A549 (cell line): ENCODE measurements at regions not wholly inside any gene's neighbourhood (a gene's known extent, or its start where the extent isn't known, plus 50 kb on each side); places are given as distances from the start of the nearest gene placed in this dataset.

Experiments used
- CEBPB ChIP-seq, 2 experiments: fragments of >200 bp in 1 of 2; sonication (Bioruptor Twin) in 1 of 2; formaldehyde crosslinking in 1 of 2; IDR thresholded peaks; 2 replicates each; pipeline ENCODE4 v1.6.1; 2012 to 2016
- CHD2 ChIP-seq: fragments of 150-350 bp; IDR thresholded peaks from 2 replicates; pipeline ENCODE4 v1.6.1; 2014; ENCODE audit warnings: low read length; ENCODE audit not compliant: partially characterized antibody
- EP300 ChIP-seq, 2 experiments: fragments of >200 bp; sonication (Bioruptor Twin); formaldehyde crosslinking; IDR thresholded peaks; 2 replicates in 1 of 2; 3 replicates in 1 of 2; pipeline ENCODE4 v1.6.1; 2016 to 2017
- JUNB ChIP-seq: fragments of >200 bp; sonication (Bioruptor Twin); formaldehyde crosslinking; IDR thresholded peaks from 2 replicates; pipeline ENCODE4 v1.6.1; 2016
- KDM1A ChIP-seq: fragments of 200-600 bp; sonication (generic); IDR thresholded peaks from 2 replicates; pipeline ENCODE4 v1.6.1; 2016; ENCODE audit warnings: low read depth, mild to moderate bottlenecking
- MAX ChIP-seq: IDR thresholded peaks from 2 replicates; pipeline ENCODE4 v1.6.1; 2012
- POLR2A ChIP-seq: IDR thresholded peaks from 2 replicates; pipeline ENCODE4 v1.6.1; 2012; ENCODE audit warnings: mild to moderate bottlenecking, low read length
- RCOR1 ChIP-seq: fragments of 150-350 bp; IDR thresholded peaks from 2 replicates; pipeline ENCODE4 v1.6.1; 2014; ENCODE audit warnings: antibody characterized with exemption, low read length, low read depth
- TP53 ChIP-seq: fragments of 250-450 bp; sonication (Bioruptor Pico); IDR thresholded peaks from 2 replicates; pipeline ENCODE4 v1.5.0; 2021; ENCODE audit warnings: mild to moderate bottlenecking, moderate library complexity
- USF2 ChIP-seq: fragments of 450-650 bp; IDR thresholded peaks from 2 replicates; pipeline ENCODE4 v1.6.1; 2014; ENCODE audit warnings: antibody characterized with exemption
- ZC3H11A ChIP-seq: fragments of 450-650 bp; IDR thresholded peaks from 2 replicates; pipeline ENCODE4 v1.6.1; 2014; ENCODE audit warnings: antibody characterized with exemption, mild to moderate bottlenecking
- TF ChIP-seq, protein P1 (sequence below): fragments of >200 bp; sonication (Bioruptor Twin); formaldehyde crosslinking; IDR thresholded peaks from 3 replicates; pipeline ENCODE4 v1.5.1; 2016
- TF ChIP-seq, protein P2 (sequence below): IDR thresholded peaks from 2 replicates; pipeline ENCODE4 v1.6.1; 2012

DNA sequence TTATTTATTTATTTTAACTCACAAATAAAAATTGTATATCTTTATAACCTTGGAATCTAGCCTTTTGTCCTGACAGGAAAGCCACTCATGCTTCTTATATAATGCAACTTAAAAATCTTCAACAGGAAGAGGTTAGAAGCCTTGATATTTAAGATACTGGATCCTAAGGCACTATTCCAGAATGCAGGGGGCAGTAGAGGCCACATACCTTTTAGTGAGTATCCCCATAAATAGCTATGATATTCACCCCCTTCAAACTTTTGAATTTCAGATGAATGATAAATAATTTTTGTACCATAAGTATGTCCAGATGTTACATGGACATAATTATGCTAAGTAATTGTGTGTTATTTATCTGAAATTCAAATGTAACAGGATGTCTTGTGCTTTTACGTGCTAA, 592.7 kb upstream of the VRK2 start:
- no peak for TF ChIP-seq POLR2A
- TF ChIP-seq, protein P1, sequence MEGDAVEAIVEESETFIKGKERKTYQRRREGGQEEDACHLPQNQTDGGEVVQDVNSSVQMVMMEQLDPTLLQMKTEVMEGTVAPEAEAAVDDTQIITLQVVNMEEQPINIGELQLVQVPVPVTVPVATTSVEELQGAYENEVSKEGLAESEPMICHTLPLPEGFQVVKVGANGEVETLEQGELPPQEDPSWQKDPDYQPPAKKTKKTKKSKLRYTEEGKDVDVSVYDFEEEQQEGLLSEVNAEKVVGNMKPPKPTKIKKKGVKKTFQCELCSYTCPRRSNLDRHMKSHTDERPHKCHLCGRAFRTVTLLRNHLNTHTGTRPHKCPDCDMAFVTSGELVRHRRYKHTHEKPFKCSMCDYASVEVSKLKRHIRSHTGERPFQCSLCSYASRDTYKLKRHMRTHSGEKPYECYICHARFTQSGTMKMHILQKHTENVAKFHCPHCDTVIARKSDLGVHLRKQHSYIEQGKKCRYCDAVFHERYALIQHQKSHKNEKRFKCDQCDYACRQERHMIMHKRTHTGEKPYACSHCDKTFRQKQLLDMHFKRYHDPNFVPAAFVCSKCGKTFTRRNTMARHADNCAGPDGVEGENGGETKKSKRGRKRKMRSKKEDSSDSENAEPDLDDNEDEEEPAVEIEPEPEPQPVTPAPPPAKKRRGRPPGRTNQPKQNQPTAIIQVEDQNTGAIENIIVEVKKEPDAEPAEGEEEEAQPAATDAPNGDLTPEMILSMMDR = no peak
- no peak for TF ChIP-seq TP53 (CRISPR knock-in tag)
- TF ChIP-seq, protein P2, sequence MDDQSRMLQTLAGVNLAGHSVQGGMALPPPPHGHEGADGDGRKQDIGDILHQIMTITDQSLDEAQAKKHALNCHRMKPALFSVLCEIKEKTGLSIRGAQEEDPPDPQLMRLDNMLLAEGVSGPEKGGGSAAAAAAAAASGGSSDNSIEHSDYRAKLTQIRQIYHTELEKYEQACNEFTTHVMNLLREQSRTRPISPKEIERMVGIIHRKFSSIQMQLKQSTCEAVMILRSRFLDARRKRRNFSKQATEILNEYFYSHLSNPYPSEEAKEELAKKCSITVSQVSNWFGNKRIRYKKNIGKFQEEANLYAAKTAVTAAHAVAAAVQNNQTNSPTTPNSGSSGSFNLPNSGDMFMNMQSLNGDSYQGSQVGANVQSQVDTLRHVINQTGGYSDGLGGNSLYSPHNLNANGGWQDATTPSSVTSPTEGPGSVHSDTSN = no peak
- TF ChIP-seq KDM1A = no peak
- TF ChIP-seq EP300 (IDR thresholded peaks at IDR 0.05) = no peak
- TF ChIP-seq ZC3H11A = no peak
- no peak for TF ChIP-seq CEBPB (IDR thresholded peaks at IDR 0.05)
- no peak for TF ChIP-seq JUNB
- no peak for TF ChIP-seq CHD2
- no peak for TF ChIP-seq RCOR1
- no peak for TF ChIP-seq USF2
- no peak for TF ChIP-seq MAX
